AG04449 (cell line): ENCODE measurements at regions not wholly inside any gene's neighbourhood (a gene's known extent, or its start where the extent isn't known, plus 50 kb on each side); places are given as distances from the start of the nearest gene placed in this dataset.

Experiments used
- CTCF ChIA-PET: fragments of 350-600 bp; formaldehyde crosslinking; extraction: SDS; loops from one replicate; lab custom pipeline; 2021; ENCODE audit warnings: antibody characterized with exemption; lab: Yijun Ruan, JAX
- POLR2A ChIA-PET: fragments of 400-600, 350-600 bp; formaldehyde crosslinking; extraction: SDS; loops from one replicate; lab custom pipeline; 2020; ENCODE audit warnings: antibody characterized with exemption, inconsistent platforms; lab: Yijun Ruan, JAX
- DNase-seq: peaks from one replicate; pipeline ENCODE4 v3.0.0-alpha.2; 2010; ENCODE audit warnings: low read depth, low spot score
- H3K4me3 ChIP-seq: 2 replicates; pipeline ENCODE4 v1.5.1; 2011; ENCODE audit warnings: low read depth, mild to moderate bottlenecking, control low read depth, low read length
- CTCF ChIP-seq: IDR thresholded peaks from one replicate; pipeline ENCODE4 v1.5.1; 2011; ENCODE audit warnings: mild to moderate bottlenecking, moderate library complexity, low read length, control low read depth, inconsistent platforms; ENCODE audit not compliant: insufficient read depth; ENCODE audit errors: missing control alignments

DNA sequence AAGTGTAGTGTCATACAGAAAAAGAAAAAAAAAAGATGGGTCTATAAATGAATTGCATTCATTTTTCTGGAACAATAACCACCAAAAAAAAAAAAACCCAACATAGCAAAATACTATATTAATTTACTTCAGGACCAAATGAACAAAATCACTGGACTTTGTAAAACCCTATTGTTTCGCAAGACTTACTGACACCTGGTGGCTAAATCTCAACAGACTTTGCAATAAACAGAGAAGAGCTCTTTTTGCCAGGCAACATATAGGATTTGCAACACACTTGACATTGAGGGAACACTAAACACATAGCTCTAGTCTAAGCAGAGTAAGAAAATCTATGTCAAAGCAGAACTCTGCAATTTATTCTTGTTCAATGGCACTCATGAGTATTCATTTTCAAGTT is 990.2 kb downstream of the STPG2 start:
- H3K4me3 ChIP-seq = no peak overlapping the region
- DNase-seq = no peak
- CTCF ChIA-PET = no interaction called here
- TF ChIP-seq CTCF = no peak
- POLR2A ChIA-PET = no interaction called here

DNA sequence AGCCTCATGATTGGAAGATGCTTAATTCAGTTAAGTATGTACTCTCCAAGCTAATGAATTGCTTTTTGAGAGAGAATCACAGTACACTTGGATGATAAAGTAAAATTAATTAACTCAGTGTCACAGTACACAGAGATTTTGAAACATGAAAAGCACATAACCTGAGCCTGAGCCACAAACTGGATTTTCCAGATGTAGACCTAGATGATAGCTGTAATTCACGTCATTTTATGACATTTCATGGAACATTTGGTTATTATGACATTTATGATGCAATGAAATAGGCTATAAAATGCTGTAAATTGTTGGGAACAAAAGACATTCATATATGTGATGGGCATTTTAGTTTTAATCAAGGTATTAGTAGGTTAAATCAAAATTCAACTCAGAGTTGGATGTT is 983.7 kb downstream of the STPG2 start:
- CTCF ChIA-PET = no interaction called here
- no peak for DNase-seq
- POLR2A ChIA-PET = no interaction called here
- TF ChIP-seq CTCF = no peak
- no peak overlapping the region for H3K4me3 ChIP-seq

- POLR2A ChIA-PET = no interaction called here
- DNase-seq = no peak
- CTCF ChIA-PET = no interaction called here
- TF ChIP-seq CTCF = no peak
- no peak overlapping the region for H3K4me3 ChIP-seq
These were observed 958.0 kb downstream of the STPG2 start for GRCh38 chr4:97185233-97185632.

DNA sequence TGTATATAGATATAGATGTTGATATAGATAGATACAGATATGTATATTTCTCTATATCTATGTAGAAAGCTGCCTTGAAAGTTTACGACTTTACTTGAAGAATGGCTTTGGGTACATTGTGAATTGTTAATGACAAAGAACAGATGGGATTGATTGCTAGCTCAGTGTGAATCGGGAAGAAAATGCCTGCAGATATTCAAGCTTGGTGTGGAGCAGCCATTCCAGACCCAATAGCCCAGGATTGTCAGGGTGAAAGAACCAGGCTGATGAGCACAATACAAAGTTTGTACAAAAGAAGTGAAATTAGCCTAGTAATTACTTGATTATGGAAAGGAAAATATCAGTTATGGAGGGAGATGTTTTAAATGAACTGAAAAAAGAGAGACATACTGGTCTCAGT is 946.2 kb downstream of the STPG2 start:
- H3K4me3 ChIP-seq = no peak overlapping the region
- POLR2A ChIA-PET = no interaction called here
- CTCF ChIA-PET = no interaction called here
- DNase-seq = no peak
- no peak for TF ChIP-seq CTCF

- no peak for DNase-seq
- TF ChIP-seq CTCF = no peak
- ChIA-PET POLR2A (no interaction called here), CTCF (no interaction called here)
- H3K4me3 ChIP-seq = no peak overlapping the region
These were observed 934.5 kb downstream of the STPG2 start for GRCh38 chr4:97208749-97209148.

DNA sequence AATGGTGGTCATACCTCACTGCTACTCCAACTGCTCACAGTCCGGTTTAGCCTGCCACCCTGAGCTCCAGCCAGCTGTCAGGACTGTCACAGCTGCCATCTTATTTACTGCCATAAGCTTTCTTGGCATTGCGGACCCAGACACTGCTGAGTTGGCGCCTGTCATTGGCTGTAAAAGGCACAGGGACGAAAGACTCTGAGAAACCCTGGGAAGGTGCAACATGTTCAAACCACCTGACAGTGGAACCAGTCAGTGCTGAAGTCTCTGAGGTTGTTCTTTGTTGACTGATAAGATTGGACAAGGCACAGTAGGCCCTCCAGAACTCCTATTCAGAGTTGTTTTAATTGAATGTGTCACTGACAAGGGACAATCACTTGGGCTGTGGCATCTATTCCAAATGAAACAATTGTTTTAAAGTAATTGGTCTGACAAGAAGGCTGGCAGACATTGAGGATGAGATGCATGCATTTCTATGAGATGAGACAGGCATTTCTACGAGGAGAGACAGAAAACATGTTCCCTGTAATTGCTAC is 927.8 kb downstream of the STPG2 start:
- TF ChIP-seq CTCF = no peak
- DNase-seq = no peak
- CTCF ChIA-PET = no interaction called here
- H3K4me3 ChIP-seq = no peak overlapping the region
- POLR2A ChIA-PET = no interaction called here
